GM12878 (cell line): ENCODE measurements at regions not wholly inside any gene's neighbourhood (a gene's known extent, or its start where the extent isn't known, plus 50 kb on each side); places are given as distances from the start of the nearest gene placed in this dataset.

ENCODE experiments used
- ATAC-seq: fragments of 200-7000 bp; cut with Tn5 transposase; 3 replicates; pipeline ENCODE4 v1.9.1; 2020; ENCODE audit warnings: mild to moderate bottlenecking, moderate library complexity
- BruUV-seq: library from RNA; stranded (reverse); fragments of 400-500 nt; replicated peaks from 2 replicates; lab custom pipeline; 2021; lab: Mats Ljungman, UMichigan
- CTCF ChIA-PET: fragments of 300-600 bp; sonication (Branson Sonifier 250); formaldehyde crosslinking; extraction: SDS; loops from one replicate; lab custom pipeline; 2021; ENCODE audit warnings: inconsistent platforms; lab: Yijun Ruan, JAX
- POLR2A ChIA-PET: fragments of 350-600 bp; formaldehyde crosslinking; extraction: SDS; loops from one replicate; lab custom pipeline; 2021; ENCODE audit warnings: inconsistent platforms; lab: Charles Lee
- RAD21 ChIA-PET: fragments of 300-600 bp; sonication (Branson Sonifier 250); formaldehyde crosslinking; loops from one replicate; lab custom pipeline; 2023; ENCODE audit warnings: antibody characterized with exemption; ENCODE audit not compliant: unreplicated experiment; lab: Charles Lee
- SMC1A ChIA-PET: fragments of 300-600 bp; sonication (Branson Sonifier 250); formaldehyde crosslinking; loops from one replicate; lab custom pipeline; 2023; ENCODE audit not compliant: unreplicated experiment, uncharacterized antibody; lab: Charles Lee
- DNase-seq: peaks from one replicate; pipeline ENCODE4 v3.0.0-alpha.2; 2011; ENCODE audit warnings: low read depth, low spot score
- FAIRE-seq: peaks from 3 replicates; lab custom pipeline; 2011; peaks lifted over from hg19 to GRCh38; lab: Jason Lieb, UNC
- H2AFZ ChIP-seq: 2 replicates; pipeline ENCODE4 v1.6.0; 2011; ENCODE audit warnings: low read depth, low read length, control low read depth; ENCODE audit not compliant: control insufficient read depth
- H3K27ac ChIP-seq: 2 replicates; pipeline ENCODE4 v1.5.1; 2011; ENCODE audit warnings: control low read depth; ENCODE audit not compliant: control insufficient read depth, insufficient read depth
- H3K27me3 ChIP-seq, 2 experiments: replicated peaks in 1 of 2; 2 replicates each; pipeline versions ENCODE4 v1.6.0 to v1.6.1; 2011; ENCODE audit warnings: low read length in 1 of 2; ENCODE audit not compliant: control insufficient read depth in 2 of 2, insufficient read depth in 2 of 2
- H3K36me3 ChIP-seq, 2 experiments: 2 replicates each; pipeline ENCODE4 v1.5.1; 2011; ENCODE audit warnings: low read length in 1 of 2; ENCODE audit not compliant: control insufficient read depth in 2 of 2, insufficient read depth in 2 of 2
- H3K4me1 ChIP-seq: 2 replicates; pipeline ENCODE4 v1.6.1; 2011; ENCODE audit warnings: mild to moderate bottlenecking, low read length, moderate library complexity, mixed read lengths; ENCODE audit not compliant: control insufficient read depth, insufficient read depth
- H3K4me2 ChIP-seq: 2 replicates; pipeline ENCODE4 v1.6.0; 2011; ENCODE audit warnings: control low read depth; ENCODE audit not compliant: control insufficient read depth, insufficient read depth
- H3K4me3 ChIP-seq: fragments of 200-600 bp; sonication (generic); 2 replicates; pipeline ENCODE4 v1.5.1; 2016
- H3K79me2 ChIP-seq: 2 replicates; pipeline ENCODE4 v1.6.0; 2011; ENCODE audit warnings: low read length; ENCODE audit not compliant: control insufficient read depth, insufficient read depth
- H3K9ac ChIP-seq: 2 replicates; pipeline ENCODE4 v1.8.0; 2011; ENCODE audit warnings: low read length, control low read depth, mixed read lengths; ENCODE audit not compliant: control insufficient read depth, insufficient read depth
- H3K9me3 ChIP-seq: replicated peaks from 3 replicates; pipeline ENCODE4 v1.5.1; 2011; ENCODE audit warnings: mild to moderate bottlenecking, low read length; ENCODE audit not compliant: control insufficient read depth, insufficient read depth
- H4K20me1 ChIP-seq: 2 replicates; pipeline ENCODE4 v1.6.0; 2011; ENCODE audit not compliant: control insufficient read depth, insufficient read depth
- ATF7 ChIP-seq: fragments of 450-650 bp; IDR thresholded peaks from 2 replicates; pipeline ENCODE4 v1.6.1; 2016; ENCODE audit warnings: low read depth, mild to moderate bottlenecking
- CHD4 ChIP-seq: fragments of 200-600 bp; sonication (generic); IDR thresholded peaks from 2 replicates; pipeline ENCODE4 v1.6.1; 2016; ENCODE audit warnings: mild to moderate bottlenecking
- EZH2 ChIP-seq: IDR thresholded peaks from 2 replicates; pipeline ENCODE4 v1.6.1; 2012; ENCODE audit warnings: low read depth, mild to moderate bottlenecking, control low read depth, inconsistent platforms, low read length, borderline replicate concordance; ENCODE audit not compliant: control insufficient read depth
- HDAC6 ChIP-seq: fragments of 200-600 bp; sonication (generic); IDR thresholded peaks from one replicate; pipeline ENCODE4 v1.8.0; 2017; ENCODE audit warnings: antibody characterized with exemption; ENCODE audit not compliant: unreplicated experiment
- KDM1A ChIP-seq: fragments of 200-600 bp; sonication (generic); IDR thresholded peaks from 2 replicates; pipeline ENCODE4 v1.6.1; 2016; ENCODE audit warnings: borderline replicate concordance
- MEF2B ChIP-seq: fragments of 450-650 bp; IDR thresholded peaks from 2 replicates; pipeline ENCODE4 v1.6.1; 2018; ENCODE audit warnings: mild to moderate bottlenecking, moderate library complexity; ENCODE audit not compliant: partially characterized antibody, poor library complexity, severe bottlenecking
- MXI1 ChIP-seq: fragments of 150-350 bp; IDR thresholded peaks from 2 replicates; pipeline ENCODE4 v1.6.1; 2011; ENCODE audit warnings: low read depth, mild to moderate bottlenecking, inconsistent platforms, low read length, improper control_type of control experiment
- NFXL1 ChIP-seq: fragments of 450-650 bp; IDR thresholded peaks from 2 replicates; pipeline ENCODE4 v1.6.1; 2017; ENCODE audit warnings: antibody characterized with exemption, mild to moderate bottlenecking, borderline replicate concordance
- POU2F2 ChIP-seq: IDR thresholded peaks from 3 replicates; pipeline ENCODE4 v1.6.1; 2011; ENCODE audit warnings: low read depth, mild to moderate bottlenecking, low read length, borderline replicate concordance
- RAD21 ChIP-seq: IDR thresholded peaks from 2 replicates; pipeline ENCODE4 v1.6.1; 2011; ENCODE audit warnings: mild to moderate bottlenecking, low read depth, low read length, moderate library complexity; ENCODE audit not compliant: insufficient read depth
- RFX5 ChIP-seq: IDR thresholded peaks from 2 replicates; pipeline ENCODE4 v1.6.1; 2011; ENCODE audit warnings: low read depth, low read length, improper control_type of control experiment
- SMC3 ChIP-seq: IDR thresholded peaks from 2 replicates; pipeline ENCODE4 v1.6.1; 2011; ENCODE audit warnings: low read length, improper control_type of control experiment, borderline replicate concordance
- SP1 ChIP-seq: IDR thresholded peaks from one replicate; pipeline ENCODE4 v1.6.1; 2011; ENCODE audit warnings: low read depth, low read length
- TCF3 ChIP-seq: IDR thresholded peaks from 2 replicates; pipeline ENCODE4 v1.6.1; 2012; ENCODE audit warnings: low read depth, mild to moderate bottlenecking, low read length, borderline replicate concordance; ENCODE audit not compliant: insufficient read depth
- ZNF622 ChIP-seq: fragments of 450-650 bp; IDR thresholded peaks from 2 replicates; pipeline ENCODE4 v1.6.1; 2017; ENCODE audit warnings: mild to moderate bottlenecking, inconsistent platforms
- WGBS: methylation state at CpG from one replicate; pipeline ENCODE4 v1.1.6; 2016; ENCODE audit warnings: low lambda C conversion rate; ENCODE audit not compliant: insufficient replicate concordance, insufficient coverage; ENCODE audit errors: missing lambda C conversion rate; 5-methylcytosine and 5-hydroxymethylcytosine counted together
- in situ Hi-C: fragments of 300-500 bp; cut with MboI; formaldehyde crosslinking; loops from 9 replicates; pipeline ENCODE4 v1.14.3; 2018; ENCODE audit warnings: mixed read lengths
- intact Hi-C: fragments of 100-400 bp; cut with micrococcal nuclease; formaldehyde crosslinking; loops from one replicate; pipeline ENCODE4 v1.14.2; 2022; ENCODE audit not compliant: unreplicated experiment
- TF ChIP-seq, protein P1 (sequence below): fragments of 450-650 bp; formaldehyde crosslinking; IDR thresholded peaks from 2 replicates; pipeline ENCODE4 v1.4.0; 2022; ENCODE audit warnings: mild to moderate bottlenecking, moderate library complexity
- TF ChIP-seq, protein P2 (sequence below): fragments of 450-650 bp; IDR thresholded peaks from 2 replicates; pipeline ENCODE4 v1.6.1; 2016; ENCODE audit warnings: mild to moderate bottlenecking
- TF ChIP-seq, protein P3 (sequence below): IDR thresholded peaks from 2 replicates; pipeline ENCODE4 v1.6.1; 2012; ENCODE audit warnings: low read length, inconsistent platforms
- TF ChIP-seq, protein P4 (sequence below): fragments of 450-650 bp; IDR thresholded peaks from 2 replicates; pipeline ENCODE4 v1.6.1; 2014; ENCODE audit warnings: mild to moderate bottlenecking

- TF ChIP-seq, protein P1, sequence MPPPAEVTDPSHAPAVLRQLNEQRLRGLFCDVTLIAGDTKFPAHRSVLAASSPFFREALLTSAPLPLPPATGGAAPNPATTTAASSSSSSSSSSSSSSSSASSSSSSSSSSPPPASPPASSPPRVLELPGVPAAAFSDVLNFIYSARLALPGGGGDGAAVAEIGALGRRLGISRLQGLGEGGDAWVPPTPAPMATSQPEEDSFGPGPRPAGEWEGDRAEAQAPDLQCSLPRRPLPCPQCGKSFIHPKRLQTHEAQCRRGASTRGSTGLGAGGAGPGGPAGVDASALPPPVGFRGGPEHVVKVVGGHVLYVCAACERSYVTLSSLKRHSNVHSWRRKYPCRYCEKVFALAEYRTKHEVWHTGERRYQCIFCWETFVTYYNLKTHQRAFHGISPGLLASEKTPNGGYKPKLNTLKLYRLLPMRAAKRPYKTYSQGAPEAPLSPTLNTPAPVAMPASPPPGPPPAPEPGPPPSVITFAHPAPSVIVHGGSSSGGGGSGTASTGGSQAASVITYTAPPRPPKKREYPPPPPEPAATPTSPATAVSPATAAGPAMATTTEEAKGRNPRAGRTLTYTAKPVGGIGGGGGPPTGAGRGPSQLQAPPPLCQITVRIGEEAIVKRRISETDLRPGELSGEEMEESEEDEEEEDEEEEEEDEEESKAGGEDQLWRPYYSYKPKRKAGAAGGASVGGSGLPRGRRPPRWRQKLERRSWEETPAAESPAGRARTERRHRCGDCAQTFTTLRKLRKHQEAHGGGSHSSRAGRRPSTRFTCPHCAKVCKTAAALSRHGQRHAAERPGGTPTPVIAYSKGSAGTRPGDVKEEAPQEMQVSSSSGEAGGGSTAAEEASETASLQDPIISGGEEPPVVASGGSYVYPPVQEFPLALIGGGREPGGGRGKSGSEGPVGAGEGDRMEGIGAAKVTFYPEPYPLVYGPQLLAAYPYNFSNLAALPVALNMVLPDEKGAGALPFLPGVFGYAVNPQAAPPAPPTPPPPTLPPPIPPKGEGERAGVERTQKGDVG: no peak
- TF ChIP-seq, protein P2, sequence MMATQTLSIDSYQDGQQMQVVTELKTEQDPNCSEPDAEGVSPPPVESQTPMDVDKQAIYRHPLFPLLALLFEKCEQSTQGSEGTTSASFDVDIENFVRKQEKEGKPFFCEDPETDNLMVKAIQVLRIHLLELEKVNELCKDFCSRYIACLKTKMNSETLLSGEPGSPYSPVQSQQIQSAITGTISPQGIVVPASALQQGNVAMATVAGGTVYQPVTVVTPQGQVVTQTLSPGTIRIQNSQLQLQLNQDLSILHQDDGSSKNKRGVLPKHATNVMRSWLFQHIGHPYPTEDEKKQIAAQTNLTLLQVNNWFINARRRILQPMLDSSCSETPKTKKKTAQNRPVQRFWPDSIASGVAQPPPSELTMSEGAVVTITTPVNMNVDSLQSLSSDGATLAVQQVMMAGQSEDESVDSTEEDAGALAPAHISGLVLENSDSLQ: no peak
- TF ChIP-seq MEF2B (no peak), MXI1 (no peak), EZH2 (no peak)
- TF ChIP-seq, protein P3, sequence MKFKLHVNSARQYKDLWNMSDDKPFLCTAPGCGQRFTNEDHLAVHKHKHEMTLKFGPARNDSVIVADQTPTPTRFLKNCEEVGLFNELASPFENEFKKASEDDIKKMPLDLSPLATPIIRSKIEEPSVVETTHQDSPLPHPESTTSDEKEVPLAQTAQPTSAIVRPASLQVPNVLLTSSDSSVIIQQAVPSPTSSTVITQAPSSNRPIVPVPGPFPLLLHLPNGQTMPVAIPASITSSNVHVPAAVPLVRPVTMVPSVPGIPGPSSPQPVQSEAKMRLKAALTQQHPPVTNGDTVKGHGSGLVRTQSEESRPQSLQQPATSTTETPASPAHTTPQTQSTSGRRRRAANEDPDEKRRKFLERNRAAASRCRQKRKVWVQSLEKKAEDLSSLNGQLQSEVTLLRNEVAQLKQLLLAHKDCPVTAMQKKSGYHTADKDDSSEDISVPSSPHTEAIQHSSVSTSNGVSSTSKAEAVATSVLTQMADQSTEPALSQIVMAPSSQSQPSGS: no peak
These were observed 120.4 kb upstream of the NSMCE3 start (continued) for GRCh38 chr15:29390051-29390450.

GRCh38 chr15:29386523-29386922, 116.9 kb upstream of the NSMCE3 start:
- H3K4me2 ChIP-seq: no peak overlapping the region
- no peaks in the 10 kb centered on the region; the same call in 2 of the 3 replicates for H3K9me3 ChIP-seq
- CTCF ChIA-PET: interaction anchor here (0.7 kb wide), 1 partner anchor 1555 kb away, joined by 3 read pairs; no protein-coding TSS in a partner anchor
- no peak overlapping the region for H3K27ac ChIP-seq
- no peaks in the 10 kb centered on the region for H3K79me2 ChIP-seq
- RAD21 ChIA-PET: no interaction called here
- POLR2A ChIA-PET: no interaction called here
- intact Hi-C loops (no loop called here), in situ Hi-C loops (no loop called here)
- BruUV-seq: no TSS peak
- no peak overlapping the region for H3K4me3 ChIP-seq
- ATAC-seq: no peak
- 63% methylated on average over 6 of the region's 6 CpGs for WGBS
- H3K36me3 ChIP-seq: no peaks in the 10 kb centered on the region
- no peaks in the 10 kb centered on the region for H4K20me1 ChIP-seq
- H2AFZ ChIP-seq: no peak overlapping the region
- H3K27me3 ChIP-seq: no peaks in the 10 kb centered on the region
- no peak for FAIRE-seq
- SMC1A ChIA-PET: no interaction called here
- no peak for DNase-seq
- H3K4me1 ChIP-seq: no peaks in the 10 kb centered on the region
- no peak overlapping the region for H3K9ac ChIP-seq
- TF ChIP-seq CHD4 (no peak), SMC3 (no peak), ATF7 (no peak), HDAC6 (no peak), NFXL1 (no peak), ZNF622 (no peak), SP1 (no peak), KDM1A (no peak), TCF3 (no peak), RAD21 (no peak), POU2F2 (no peak), RFX5 (no peak)
- TF ChIP-seq, protein P4, sequence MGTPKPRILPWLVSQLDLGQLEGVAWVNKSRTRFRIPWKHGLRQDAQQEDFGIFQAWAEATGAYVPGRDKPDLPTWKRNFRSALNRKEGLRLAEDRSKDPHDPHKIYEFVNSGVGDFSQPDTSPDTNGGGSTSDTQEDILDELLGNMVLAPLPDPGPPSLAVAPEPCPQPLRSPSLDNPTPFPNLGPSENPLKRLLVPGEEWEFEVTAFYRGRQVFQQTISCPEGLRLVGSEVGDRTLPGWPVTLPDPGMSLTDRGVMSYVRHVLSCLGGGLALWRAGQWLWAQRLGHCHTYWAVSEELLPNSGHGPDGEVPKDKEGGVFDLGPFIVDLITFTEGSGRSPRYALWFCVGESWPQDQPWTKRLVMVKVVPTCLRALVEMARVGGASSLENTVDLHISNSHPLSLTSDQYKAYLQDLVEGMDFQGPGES: no peak
